OCI-LY1 (cell line): ENCODE measurements at regions not wholly inside any gene's neighbourhood (a gene's known extent, or its start where the extent isn't known, plus 50 kb on each side); places are given as distances from the start of the nearest gene placed in this dataset.

Source experiments
- H2AFZ ChIP-seq: fragments of 200-600 bp; sonication (generic), shearing (Covaris generic); 2 replicates; pipeline ENCODE4 v1.6.0; 2014; ENCODE audit warnings: antibody characterized with exemption, mild to moderate bottlenecking, low read length
- H3F3A ChIP-seq: fragments of 200-600 bp; sonication (generic), shearing (Covaris generic); 2 replicates; pipeline ENCODE4 v1.6.0; 2014; ENCODE audit warnings: mild to moderate bottlenecking, antibody characterized with exemption, low read length, moderate library complexity; ENCODE audit not compliant: insufficient read depth
- H3K27ac ChIP-seq: fragments of 200-600 bp; sonication (generic); 2 replicates; pipeline ENCODE4 v1.5.1; 2014; ENCODE audit warnings: low read length, mixed run types, mild to moderate bottlenecking, low read depth; ENCODE audit not compliant: poor library complexity, severe bottlenecking
- H3K27me3 ChIP-seq: fragments of 200-600 bp; sonication (generic); 2 replicates; pipeline ENCODE4 v1.6.0; 2014; ENCODE audit warnings: antibody characterized with exemption, mild to moderate bottlenecking, low read length, moderate library complexity; ENCODE audit not compliant: insufficient read depth
- H3K36me3 ChIP-seq: fragments of 200-600 bp; sonication (generic); 2 replicates; pipeline ENCODE4 v1.6.1; 2014; ENCODE audit warnings: mild to moderate bottlenecking, antibody characterized with exemption, low read length, moderate library complexity, mixed read lengths; ENCODE audit not compliant: insufficient read depth
- H3K4me1 ChIP-seq: fragments of 200-600 bp; sonication (generic); 2 replicates; pipeline ENCODE4 v1.5.1; 2014; ENCODE audit warnings: mild to moderate bottlenecking, low read length, moderate library complexity; ENCODE audit not compliant: insufficient read depth, severe bottlenecking
- H3K4me2 ChIP-seq: fragments of 200-600 bp; sonication (generic), shearing (Covaris generic); 2 replicates; pipeline ENCODE4 v1.6.1; 2014; ENCODE audit warnings: low read length
- H3K4me3 ChIP-seq: fragments of 200-600 bp; sonication (generic); 2 replicates; pipeline ENCODE4 v1.5.1; 2014; ENCODE audit warnings: low read length, low read depth, mild to moderate bottlenecking, mixed read lengths; ENCODE audit not compliant: poor library complexity, severe bottlenecking
- H3K79me2 ChIP-seq: fragments of 200-600 bp; shearing (Covaris generic); 2 replicates; pipeline ENCODE4 v1.6.1; 2016; ENCODE audit warnings: mixed run types, low read length, mixed read lengths; ENCODE audit not compliant: insufficient read depth
- H3K9ac ChIP-seq: fragments of 200-600 bp; sonication (generic), shearing (Covaris generic); 2 replicates; pipeline ENCODE4 v1.6.1; 2014; ENCODE audit warnings: mild to moderate bottlenecking, low read length, mixed read lengths
- H3K9me2 ChIP-seq: fragments of 200-600 bp; sonication (generic), shearing (Covaris generic); 2 replicates; pipeline ENCODE4 v1.6.1; 2014; ENCODE audit warnings: low read depth, mild to moderate bottlenecking, low read length, mixed read lengths
- H3K9me3 ChIP-seq: fragments of 200-600 bp; shearing (Covaris generic); 2 replicates; pipeline ENCODE4 v1.6.1; 2014; ENCODE audit warnings: low read length, mixed read lengths
- H4K20me1 ChIP-seq: fragments of 200-600 bp; sonication (generic), shearing (Covaris generic); 2 replicates; pipeline ENCODE4 v1.6.0; 2016; ENCODE audit warnings: mild to moderate bottlenecking, low read length; ENCODE audit not compliant: insufficient read depth
- EZH2 ChIP-seq: fragments of 200-600 bp; sonication (generic), shearing (Covaris generic); IDR thresholded peaks from 2 replicates; pipeline ENCODE4 v1.8.0; 2017; ENCODE audit warnings: borderline replicate concordance, mixed run types, mild to moderate bottlenecking, antibody characterized with exemption, low read length, moderate library complexity, mixed read lengths
- TF ChIP-seq, protein P1 (sequence below): fragments of 200-600 bp; sonication (generic), shearing (Covaris generic); IDR thresholded peaks from 2 replicates; pipeline ENCODE4 v1.5.1; 2017; ENCODE audit warnings: mild to moderate bottlenecking, antibody characterized with exemption, low read length, moderate library complexity, mixed read lengths

DNA sequence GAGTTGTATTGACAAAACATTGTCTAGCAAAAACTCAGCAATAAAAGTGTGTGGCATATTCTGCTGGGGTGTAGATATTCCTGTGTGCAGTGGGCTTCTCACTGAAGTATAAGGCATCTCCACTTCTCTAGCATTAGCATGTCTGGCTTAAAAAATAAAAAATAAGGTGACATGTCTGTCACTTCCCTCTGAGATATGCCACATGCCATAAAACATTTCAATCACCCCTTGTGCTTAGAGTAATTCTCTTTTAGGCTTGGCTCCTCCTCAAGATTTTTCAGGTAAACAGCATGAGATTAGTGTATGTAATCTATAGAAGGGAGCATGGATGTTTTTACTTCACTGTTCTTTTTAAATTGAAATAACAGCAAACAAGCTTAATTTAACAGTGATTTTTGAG lies 194.4 kb upstream of the SNX7 start:
- no peaks in the 10 kb centered on the region for H3K9me2 ChIP-seq
- TF ChIP-seq, protein P1, sequence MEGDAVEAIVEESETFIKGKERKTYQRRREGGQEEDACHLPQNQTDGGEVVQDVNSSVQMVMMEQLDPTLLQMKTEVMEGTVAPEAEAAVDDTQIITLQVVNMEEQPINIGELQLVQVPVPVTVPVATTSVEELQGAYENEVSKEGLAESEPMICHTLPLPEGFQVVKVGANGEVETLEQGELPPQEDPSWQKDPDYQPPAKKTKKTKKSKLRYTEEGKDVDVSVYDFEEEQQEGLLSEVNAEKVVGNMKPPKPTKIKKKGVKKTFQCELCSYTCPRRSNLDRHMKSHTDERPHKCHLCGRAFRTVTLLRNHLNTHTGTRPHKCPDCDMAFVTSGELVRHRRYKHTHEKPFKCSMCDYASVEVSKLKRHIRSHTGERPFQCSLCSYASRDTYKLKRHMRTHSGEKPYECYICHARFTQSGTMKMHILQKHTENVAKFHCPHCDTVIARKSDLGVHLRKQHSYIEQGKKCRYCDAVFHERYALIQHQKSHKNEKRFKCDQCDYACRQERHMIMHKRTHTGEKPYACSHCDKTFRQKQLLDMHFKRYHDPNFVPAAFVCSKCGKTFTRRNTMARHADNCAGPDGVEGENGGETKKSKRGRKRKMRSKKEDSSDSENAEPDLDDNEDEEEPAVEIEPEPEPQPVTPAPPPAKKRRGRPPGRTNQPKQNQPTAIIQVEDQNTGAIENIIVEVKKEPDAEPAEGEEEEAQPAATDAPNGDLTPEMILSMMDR: no peak
- no peak for TF ChIP-seq EZH2

DNA sequence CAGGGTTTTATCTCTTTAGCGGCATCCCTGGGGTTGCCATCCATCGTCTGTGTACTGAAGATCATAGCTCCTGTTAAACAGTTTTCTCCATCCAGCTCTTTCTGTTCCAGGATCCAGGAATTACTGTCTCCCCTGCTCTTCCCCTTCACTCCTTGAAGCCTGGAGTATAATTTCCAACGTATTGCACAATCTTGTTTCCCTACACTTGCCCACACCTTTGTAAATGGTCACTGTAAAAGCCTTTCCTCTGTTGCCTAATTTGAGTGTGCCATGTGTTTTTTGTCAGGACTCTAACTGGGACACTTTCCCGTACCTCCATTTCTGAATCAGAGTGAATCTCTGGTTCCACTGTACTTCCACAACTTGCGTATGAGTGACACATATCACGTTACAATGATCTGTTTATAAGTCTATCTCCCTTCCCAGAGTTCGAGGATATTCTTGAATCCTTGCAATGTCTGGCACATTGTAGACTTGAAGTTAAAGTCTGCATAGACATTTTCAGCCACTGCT lies 199.6 kb upstream of the SNX7 start:
- no peaks in the 10 kb centered on the region for H4K20me1 ChIP-seq
- no peaks in the 10 kb centered on the region for H3K4me1 ChIP-seq
- no peaks in the 10 kb centered on the region for H3K36me3 ChIP-seq
- H2AFZ ChIP-seq: no peak overlapping the region
- H3K27ac ChIP-seq: no peak overlapping the region
- TF ChIP-seq, protein P1: no peak
- TF ChIP-seq EZH2: no peak
- no peaks in the 10 kb centered on the region for H3K27me3 ChIP-seq
- H3K9me3 ChIP-seq: no peaks in the 10 kb centered on the region
- no peaks in the 10 kb centered on the region for H3K9me2 ChIP-seq
- no peak overlapping the region for H3K4me2 ChIP-seq
- H3K79me2 ChIP-seq: no peaks in the 10 kb centered on the region
- H3F3A ChIP-seq: no peaks in the 10 kb centered on the region
- no peak overlapping the region for H3K9ac ChIP-seq
- H3K4me3 ChIP-seq: no peak overlapping the region

More for the DNA sequence above, 194.4 kb upstream of the SNX7 start:
- Histone ChIP-seq H3K4me1 (no peaks in the 10 kb centered on the region), H3F3A (no peaks in the 10 kb centered on the region), H4K20me1 (no peaks in the 10 kb centered on the region), H3K27ac (no peak overlapping the region), H3K36me3 (no peaks in the 10 kb centered on the region), H3K27me3 (no peaks in the 10 kb centered on the region), H3K4me2 (no peak overlapping the region), H3K4me3 (no peak overlapping the region), H3K79me2 (no peaks in the 10 kb centered on the region), H3K9ac (no peak overlapping the region), H2AFZ (no peak overlapping the region), H3K9me3 (no peaks in the 10 kb centered on the region)

DNA sequence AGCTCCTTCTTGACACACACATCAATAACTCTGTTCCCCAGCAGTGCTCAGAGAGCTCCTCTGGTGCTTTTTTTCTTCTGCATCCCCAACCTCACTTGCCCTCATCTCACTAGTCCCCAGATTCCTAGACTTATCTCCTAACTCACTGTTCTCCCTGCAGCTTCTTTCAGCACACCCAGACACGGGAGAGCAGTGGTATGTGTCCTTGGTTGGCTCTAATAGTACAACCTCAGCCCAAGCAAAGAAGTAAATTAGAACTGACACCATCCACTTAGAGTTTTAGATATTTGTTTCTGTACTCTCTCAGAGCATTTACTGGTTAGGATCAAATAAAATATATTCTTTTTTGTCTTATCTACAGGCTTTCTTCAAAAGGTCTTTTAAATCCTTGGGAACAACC lies 201.4 kb upstream of the SNX7 start:
- Histone ChIP-seq H3K27ac (no peak overlapping the region), H4K20me1 (no peaks in the 10 kb centered on the region), H3K27me3 (no peaks in the 10 kb centered on the region), H3K79me2 (no peaks in the 10 kb centered on the region), H3K36me3 (no peaks in the 10 kb centered on the region), H3K9me3 (no peaks in the 10 kb centered on the region), H3K4me1 (no peaks in the 10 kb centered on the region), H3K4me2 (no peak overlapping the region), H3F3A (no peaks in the 10 kb centered on the region), H3K4me3 (no peak overlapping the region), H2AFZ (no peak overlapping the region), H3K9me2 (no peaks in the 10 kb centered on the region), H3K9ac (no peak overlapping the region)
- TF ChIP-seq, protein P1: no peak
- no peak for TF ChIP-seq EZH2
